ENCODE measurements at regions not wholly inside any gene's neighbourhood (a gene's known extent, or its start where the extent isn't known, plus 50 kb on each side); places are given as distances from the start of the nearest gene placed in this dataset.

- no peaks in the 10 kb centered on the region for H3K9me3 ChIP-seq (ENCODE audit: insufficient read depth, low read depth, low read length)
- 80% methylated on average over 10 of the region's 10 CpGs for WGBS
- no peak overlapping the region for H3K9ac ChIP-seq (ENCODE audit: low read depth, low read length)
- peak overlapping the region; percentile 80; the same call in 1 of the 2 replicates for H3K27ac ChIP-seq (ENCODE audit: low read depth, low read length)
- no peaks in the 10 kb centered on the region for H3K36me3 ChIP-seq (ENCODE audit: insufficient read depth, low read length)
- no peak overlapping the region for H3K4me3 ChIP-seq (ENCODE audit: low read length)
- no peaks in the 10 kb centered on the region; the same call in 1 of the 2 replicates for H3K27me3 ChIP-seq (ENCODE audit: insufficient read depth, low read length)
- peaks cover 14% of the 10 kb centered on the region for H3K4me1 ChIP-seq (ENCODE audit: insufficient read depth, low read length)
Observed at GRCh38 chr14:101223561-101224162, 320.1 kb upstream of the RTL1 start.

GRCh38 chr14:101224356-101225156 is 321.0 kb upstream of the RTL1 start:
- Histone ChIP-seq H3K4me3 (ENCODE audit: low read length) (no peak overlapping the region), H3K36me3 (ENCODE audit: insufficient read depth, low read length) (no peaks in the 10 kb centered on the region), H3K9ac (ENCODE audit: low read depth, low read length) (no peak overlapping the region), H3K27ac (ENCODE audit: low read depth, low read length) (no peak overlapping the region), H3K27me3 (ENCODE audit: insufficient read depth, low read length) (no peaks in the 10 kb centered on the region; the same call in 1 of the 2 replicates), H3K4me1 (ENCODE audit: insufficient read depth, low read length) (peaks cover 14% of the 10 kb centered on the region), H3K9me3 (ENCODE audit: insufficient read depth, low read depth, low read length) (no peaks in the 10 kb centered on the region)
- 93% methylated on average over 22 of the region's 22 CpGs for WGBS

GRCh38 chr14:101225157-101226152 is 321.9 kb upstream of the RTL1 start:
- no peak overlapping the region for H3K9ac ChIP-seq (ENCODE audit: low read depth, low read length)
- H3K36me3 ChIP-seq (ENCODE audit: insufficient read depth, low read length) = no peaks in the 10 kb centered on the region
- WGBS = 88% methylated on average over 28 of the region's 28 CpGs
- H3K4me1 ChIP-seq (ENCODE audit: insufficient read depth, low read length) = peaks cover 14% of the 10 kb centered on the region
- no peak overlapping the region for H3K27ac ChIP-seq (ENCODE audit: low read depth, low read length)
- no peak overlapping the region for H3K4me3 ChIP-seq (ENCODE audit: low read length)
- no peaks in the 10 kb centered on the region for H3K9me3 ChIP-seq (ENCODE audit: insufficient read depth, low read depth, low read length)
- no peaks in the 10 kb centered on the region; the same call in 1 of the 2 replicates for H3K27me3 ChIP-seq (ENCODE audit: insufficient read depth, low read length)

- no peak overlapping the region for H3K9ac ChIP-seq (ENCODE audit: low read depth, low read length)
- H3K36me3 ChIP-seq (ENCODE audit: insufficient read depth, low read length) = no peaks in the 10 kb centered on the region
- 94% methylated on average over 4 of the region's 4 CpGs for WGBS
- peaks cover 14% of the 10 kb centered on the region for H3K4me1 ChIP-seq (ENCODE audit: insufficient read depth, low read length)
- no peaks in the 10 kb centered on the region for H3K9me3 ChIP-seq (ENCODE audit: insufficient read depth, low read depth, low read length)
- H3K27me3 ChIP-seq (ENCODE audit: insufficient read depth, low read length) = no peaks in the 10 kb centered on the region; the same call in 1 of the 2 replicates
- H3K27ac ChIP-seq (ENCODE audit: low read depth, low read length) = no peak overlapping the region
- no peak overlapping the region for H3K4me3 ChIP-seq (ENCODE audit: low read length)
Observed at GRCh38 chr14:101226265-101226602, 322.7 kb upstream of the RTL1 start.

- Histone ChIP-seq H3K4me3 (ENCODE audit: low read length) (no peak overlapping the region), H3K9me3 (ENCODE audit: insufficient read depth, low read depth, low read length) (no peaks in the 10 kb centered on the region), H3K36me3 (ENCODE audit: insufficient read depth, low read length) (no peaks in the 10 kb centered on the region), H3K4me1 (ENCODE audit: insufficient read depth, low read length) (peaks cover 14% of the 10 kb centered on the region), H3K27ac (ENCODE audit: low read depth, low read length) (no peak overlapping the region), H3K27me3 (ENCODE audit: insufficient read depth, low read length) (no peaks in the 10 kb centered on the region), H3K9ac (ENCODE audit: low read depth, low read length) (no peak overlapping the region)
- 95% methylated on average over 27 of the region's 27 CpGs for WGBS
Observed at GRCh38 chr14:101226603-101227425, 323.3 kb upstream of the RTL1 start.

- no peaks in the 10 kb centered on the region for H3K36me3 ChIP-seq (ENCODE audit: insufficient read depth, low read length)
- no peaks in the 10 kb centered on the region for H3K27me3 ChIP-seq (ENCODE audit: insufficient read depth, low read length)
- WGBS = 89% methylated on average over 41 of the region's 41 CpGs
- H3K9ac ChIP-seq (ENCODE audit: low read depth, low read length) = no peak overlapping the region
- no peak overlapping the region for H3K27ac ChIP-seq (ENCODE audit: low read depth, low read length)
- H3K4me1 ChIP-seq (ENCODE audit: insufficient read depth, low read length) = peaks cover 8% of the 10 kb centered on the region
- no peaks in the 10 kb centered on the region for H3K9me3 ChIP-seq (ENCODE audit: insufficient read depth, low read depth, low read length)
- H3K4me3 ChIP-seq (ENCODE audit: low read length) = no peak overlapping the region
Observed at GRCh38 chr14:101227611-101228594, 324.4 kb upstream of the RTL1 start.

- Histone ChIP-seq H3K4me3 (ENCODE audit: low read length) (no peak overlapping the region), H3K27me3 (ENCODE audit: insufficient read depth, low read length) (no peaks in the 10 kb centered on the region), H3K4me1 (ENCODE audit: insufficient read depth, low read length) (no peaks in the 10 kb centered on the region), H3K9ac (ENCODE audit: low read depth, low read length) (no peak overlapping the region), H3K36me3 (ENCODE audit: insufficient read depth, low read length) (no peaks in the 10 kb centered on the region), H3K27ac (ENCODE audit: low read depth, low read length) (no peak overlapping the region), H3K9me3 (ENCODE audit: insufficient read depth, low read depth, low read length) (no peaks in the 10 kb centered on the region)
- WGBS = 91% methylated on average over 17 of the region's 17 CpGs
Observed at GRCh38 chr14:101228949-101229541, 325.5 kb upstream of the RTL1 start.

- Histone ChIP-seq H3K36me3 (ENCODE audit: insufficient read depth, low read length) (no peaks in the 10 kb centered on the region), H3K27ac (ENCODE audit: low read depth, low read length) (no peak overlapping the region), H3K9ac (ENCODE audit: low read depth, low read length) (no peak overlapping the region), H3K4me1 (ENCODE audit: insufficient read depth, low read length) (no peaks in the 10 kb centered on the region), H3K27me3 (ENCODE audit: insufficient read depth, low read length) (no peaks in the 10 kb centered on the region), H3K4me3 (ENCODE audit: low read length) (no peak overlapping the region), H3K9me3 (ENCODE audit: insufficient read depth, low read depth, low read length) (no peaks in the 10 kb centered on the region)
- WGBS = 94% methylated on average over 6 of the region's 27 CpGs
Observed at GRCh38 chr14:101229666-101230065, 326.1 kb upstream of the RTL1 start.

GRCh38 chr14:101230161-101230850 is 326.8 kb upstream of the RTL1 start:
- WGBS = 89% methylated on average over 13 of the region's 15 CpGs
- H3K4me1 ChIP-seq (ENCODE audit: insufficient read depth, low read length) = no peaks in the 10 kb centered on the region
- no peak overlapping the region for H3K27ac ChIP-seq (ENCODE audit: low read depth, low read length)

More at GRCh38 chr14:101230161-101230850, 326.8 kb upstream of the RTL1 start:
- Histone ChIP-seq H3K9ac (ENCODE audit: low read depth, low read length) (no peak overlapping the region), H3K27me3 (ENCODE audit: insufficient read depth, low read length) (no peaks in the 10 kb centered on the region), H3K9me3 (ENCODE audit: insufficient read depth, low read depth, low read length) (no peaks in the 10 kb centered on the region), H3K4me3 (ENCODE audit: low read length) (no peak overlapping the region), H3K36me3 (ENCODE audit: insufficient read depth, low read length) (no peaks in the 10 kb centered on the region)
